ENCODE measurements at regions not wholly inside any gene's neighbourhood (a gene's known extent, or its start where the extent isn't known, plus 50 kb on each side); places are given as distances from the start of the nearest gene placed in this dataset.

DNA sequence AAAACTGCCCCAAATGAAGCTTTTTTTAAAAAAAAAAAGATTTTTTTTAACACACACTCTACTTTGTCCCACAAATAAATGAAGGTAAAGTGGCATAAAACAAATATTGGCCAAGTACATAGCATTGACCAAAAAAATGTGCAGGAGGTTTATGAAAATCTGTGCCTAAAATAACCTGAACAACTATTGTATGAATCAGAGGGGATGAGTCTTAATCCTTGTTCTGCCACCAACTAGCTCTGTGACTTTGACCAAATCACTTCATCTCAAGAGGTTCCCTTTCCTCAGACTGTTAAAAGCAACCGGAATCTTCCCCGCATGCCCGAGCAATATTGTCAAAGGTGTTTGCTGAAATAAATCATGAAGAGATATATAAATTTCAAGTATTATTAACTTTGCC lies 150.4 kb upstream of the NEBL start:
- H3K27ac ChIP-seq (ENCODE audit: low read depth, low read length) = no peak overlapping the region
- no peak overlapping the region for H3K4me3 ChIP-seq (ENCODE audit: low read depth, low read length)
- H3K9me3 ChIP-seq (ENCODE audit: control insufficient read depth, insufficient read depth, low read length) = no peaks in the 10 kb centered on the region
- TF ChIP-seq, protein P1, sequence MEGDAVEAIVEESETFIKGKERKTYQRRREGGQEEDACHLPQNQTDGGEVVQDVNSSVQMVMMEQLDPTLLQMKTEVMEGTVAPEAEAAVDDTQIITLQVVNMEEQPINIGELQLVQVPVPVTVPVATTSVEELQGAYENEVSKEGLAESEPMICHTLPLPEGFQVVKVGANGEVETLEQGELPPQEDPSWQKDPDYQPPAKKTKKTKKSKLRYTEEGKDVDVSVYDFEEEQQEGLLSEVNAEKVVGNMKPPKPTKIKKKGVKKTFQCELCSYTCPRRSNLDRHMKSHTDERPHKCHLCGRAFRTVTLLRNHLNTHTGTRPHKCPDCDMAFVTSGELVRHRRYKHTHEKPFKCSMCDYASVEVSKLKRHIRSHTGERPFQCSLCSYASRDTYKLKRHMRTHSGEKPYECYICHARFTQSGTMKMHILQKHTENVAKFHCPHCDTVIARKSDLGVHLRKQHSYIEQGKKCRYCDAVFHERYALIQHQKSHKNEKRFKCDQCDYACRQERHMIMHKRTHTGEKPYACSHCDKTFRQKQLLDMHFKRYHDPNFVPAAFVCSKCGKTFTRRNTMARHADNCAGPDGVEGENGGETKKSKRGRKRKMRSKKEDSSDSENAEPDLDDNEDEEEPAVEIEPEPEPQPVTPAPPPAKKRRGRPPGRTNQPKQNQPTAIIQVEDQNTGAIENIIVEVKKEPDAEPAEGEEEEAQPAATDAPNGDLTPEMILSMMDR (IDR thresholded peaks at IDR 0.05; ENCODE audit: low read depth, low read length) = no peak
- CTCF ChIA-PET = interaction anchor here (1.1 kb wide), 1 partner anchor 32 kb away, joined by 3 read pairs; no protein-coding TSS in a partner anchor
- no peak for DNase-seq (ENCODE audit: low read depth, low spot score)
- no peaks in the 10 kb centered on the region for H3K27me3 ChIP-seq (ENCODE audit: control insufficient read depth, insufficient read depth, low read length)
- POLR2A ChIA-PET = no interaction called here

DNA sequence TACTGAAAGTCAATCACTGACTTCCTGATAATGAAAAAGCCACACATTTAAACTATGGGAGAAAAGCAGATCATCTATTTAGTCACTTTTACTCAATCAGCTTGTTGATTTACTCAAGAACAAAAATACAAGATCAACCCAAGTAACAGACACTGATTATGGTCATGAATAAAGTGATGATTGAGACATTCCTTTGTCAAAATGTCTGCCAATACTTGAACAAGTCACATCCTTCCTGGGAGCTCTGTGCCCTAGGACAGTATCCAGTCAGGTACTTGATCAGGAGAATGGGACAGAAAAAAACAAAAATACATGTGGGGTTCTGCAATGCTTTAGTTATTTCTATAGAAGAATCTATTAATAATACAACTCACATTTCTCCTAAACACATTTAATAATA lies 150.0 kb upstream of the NEBL start:
- Histone ChIP-seq H3K27ac (ENCODE audit: low read depth, low read length) (no peak overlapping the region), H3K4me3 (ENCODE audit: low read depth, low read length) (no peak overlapping the region), H3K27me3 (ENCODE audit: control insufficient read depth, insufficient read depth, low read length) (no peaks in the 10 kb centered on the region), H3K9me3 (ENCODE audit: control insufficient read depth, insufficient read depth, low read length) (no peaks in the 10 kb centered on the region)
- TF ChIP-seq, protein P1 (IDR thresholded peaks at IDR 0.05; ENCODE audit: low read depth, low read length) = no peak
- POLR2A ChIA-PET = no interaction called here
- CTCF ChIA-PET = interaction anchor here (1.1 kb wide), 1 partner anchor 32 kb away, joined by 3 read pairs; no protein-coding TSS in a partner anchor
- no peak for DNase-seq (ENCODE audit: low read depth, low spot score)

DNA sequence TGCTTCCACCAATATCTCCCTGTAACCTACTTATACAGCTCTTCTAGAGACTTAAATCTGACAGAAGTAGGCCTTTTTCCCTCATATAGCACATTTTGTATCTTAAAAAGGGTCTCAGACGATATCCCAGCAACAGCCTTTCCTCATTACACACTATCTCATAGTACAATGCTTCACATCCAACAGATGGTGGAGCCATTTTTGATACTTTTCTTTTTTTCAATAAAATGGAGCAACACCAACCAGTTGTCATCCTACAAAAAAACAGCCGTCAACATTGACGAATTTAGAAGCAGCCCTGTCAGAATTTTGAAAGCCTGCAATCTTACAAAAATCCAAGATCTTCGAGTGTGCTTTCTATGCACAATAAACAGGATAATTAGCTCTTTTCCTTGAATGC lies 145.9 kb upstream of the NEBL start:
- no peak for DNase-seq (ENCODE audit: low read depth, low spot score)
- CTCF ChIA-PET = interaction anchor here (0.6 kb wide), 1 partner anchor 15 kb away, joined by 4 read pairs; no protein-coding TSS in a partner anchor
- no peaks in the 10 kb centered on the region for H3K27me3 ChIP-seq (ENCODE audit: control insufficient read depth, insufficient read depth, low read length)
- no peaks in the 10 kb centered on the region for H3K9me3 ChIP-seq (ENCODE audit: control insufficient read depth, insufficient read depth, low read length)
- TF ChIP-seq, protein P1 (IDR thresholded peaks at IDR 0.05; ENCODE audit: low read depth, low read length) = no peak
- H3K4me3 ChIP-seq (ENCODE audit: low read depth, low read length) = no peak overlapping the region
- POLR2A ChIA-PET = no interaction called here
- H3K27ac ChIP-seq (ENCODE audit: low read depth, low read length) = no peak overlapping the region

DNA sequence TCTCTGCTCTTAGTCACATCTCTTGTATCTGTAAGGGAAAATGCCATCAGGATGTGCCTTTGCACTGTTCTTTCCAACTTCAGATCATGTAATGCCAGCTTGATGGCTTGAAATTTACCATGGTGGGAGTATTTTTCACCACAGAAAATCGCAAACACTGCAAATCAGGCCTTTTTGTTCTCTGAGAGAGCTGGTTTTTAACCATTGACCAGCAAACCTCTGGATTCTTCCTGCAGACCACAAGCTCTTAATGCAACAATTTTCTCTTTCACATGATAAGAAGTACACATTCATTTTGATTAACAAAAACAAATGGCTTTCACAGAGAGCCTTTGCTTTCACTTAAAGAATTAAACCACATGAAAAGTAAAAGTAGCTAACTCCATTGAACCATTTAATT lies 145.4 kb upstream of the NEBL start:
- DNase-seq (ENCODE audit: low read depth, low spot score) = no peak
- ChIA-PET CTCF (interaction anchor here (0.6 kb wide), 1 partner anchor 14 kb away, joined by 4 read pairs; no protein-coding TSS in a partner anchor), POLR2A (no interaction called here)
- H3K27ac ChIP-seq (ENCODE audit: low read depth, low read length) = no peak overlapping the region
- no peaks in the 10 kb centered on the region for H3K9me3 ChIP-seq (ENCODE audit: control insufficient read depth, insufficient read depth, low read length)
- no peaks in the 10 kb centered on the region for H3K27me3 ChIP-seq (ENCODE audit: control insufficient read depth, insufficient read depth, low read length)
- H3K4me3 ChIP-seq (ENCODE audit: low read depth, low read length) = no peak overlapping the region
- TF ChIP-seq, protein P1 (IDR thresholded peaks at IDR 0.05; ENCODE audit: low read depth, low read length) = no peak

DNA sequence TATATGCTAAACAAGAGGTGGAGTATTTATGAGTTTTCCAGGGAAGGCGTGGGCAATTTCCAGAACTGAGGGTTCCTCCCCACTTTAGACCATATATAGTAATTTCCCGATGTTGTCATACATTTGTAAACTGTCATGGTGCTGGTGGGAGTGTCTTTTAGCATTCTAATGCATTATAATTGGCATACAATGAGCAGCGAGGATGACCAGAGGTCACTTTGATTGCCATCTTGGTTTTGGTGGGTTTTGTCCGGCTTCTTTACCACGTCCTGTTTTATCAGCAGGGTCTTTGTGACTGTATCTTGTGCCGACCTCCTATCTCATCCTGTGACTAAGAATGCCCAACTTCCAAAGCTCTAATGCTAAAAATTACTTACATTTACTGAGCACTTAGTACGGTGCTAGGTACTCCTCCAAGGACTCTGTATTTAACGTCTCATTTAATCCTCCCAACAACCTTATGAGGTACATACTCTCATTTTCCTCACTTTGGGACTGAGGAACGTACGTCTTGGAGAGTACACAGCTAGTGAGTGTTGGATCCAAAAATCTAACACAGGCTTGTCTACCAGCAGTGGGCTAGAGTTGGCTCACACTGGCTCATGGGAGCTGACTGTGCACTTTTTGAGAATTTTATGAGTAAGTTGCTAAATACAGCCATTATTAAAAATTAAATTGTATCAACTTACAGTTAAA lies 144.8 kb upstream of the NEBL start:
- DNase-seq (ENCODE audit: low read depth, low spot score) = no peak
- Histone ChIP-seq H3K27ac (ENCODE audit: low read depth, low read length) (no peak overlapping the region), H3K9me3 (ENCODE audit: control insufficient read depth, insufficient read depth, low read length) (no peaks in the 10 kb centered on the region), H3K27me3 (ENCODE audit: control insufficient read depth, insufficient read depth, low read length) (no peaks in the 10 kb centered on the region), H3K4me3 (ENCODE audit: low read depth, low read length) (no peak overlapping the region)
- ChIA-PET CTCF (no interaction called here), POLR2A (no interaction called here)
- TF ChIP-seq, protein P1 (IDR thresholded peaks at IDR 0.05; ENCODE audit: low read depth, low read length) = no peak

Measured in AG04450 (cell line).